ENCODE measurements at regions not wholly inside any gene's neighbourhood (a gene's known extent, or its start where the extent isn't known, plus 50 kb on each side); places are given as distances from the start of the nearest gene placed in this dataset.

DNA sequence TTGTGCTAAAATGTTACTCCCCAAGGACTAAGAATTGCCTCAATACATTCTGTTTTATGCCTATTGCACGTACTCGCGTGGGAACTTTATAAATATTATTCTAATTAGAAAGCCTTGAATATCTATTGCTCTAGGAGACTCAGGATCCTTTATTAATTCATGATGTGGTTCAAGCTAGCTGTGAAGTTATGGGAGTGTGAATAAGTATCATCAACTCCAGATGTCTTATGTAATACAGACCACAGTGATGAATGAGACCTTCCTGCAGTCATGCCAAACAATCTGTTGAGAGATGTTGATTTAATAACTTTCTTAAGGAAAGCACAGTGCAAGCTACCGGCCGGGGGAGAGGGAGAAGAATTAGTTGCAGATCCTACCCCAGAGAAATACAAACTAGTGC is 519.2 kb upstream of the ZP4 start:
- FAIRE-seq (no peak), DNase-seq (ENCODE audit: low read depth, low spot score) (no peak)
- Histone ChIP-seq H4K20me1 (replicated peaks; ENCODE audit: control insufficient read depth, extremely low read depth, insufficient read depth, low read length) (no peaks in the 10 kb centered on the region), H3K27ac (ENCODE audit: insufficient read depth, low read depth, low read length) (no peak overlapping the region), H3K9me1 (replicated peaks; ENCODE audit: control insufficient read depth, extremely low read depth, insufficient read depth, low read length) (no peaks in the 10 kb centered on the region), H3K4me3 (replicated peaks in 1 of 3; ENCODE audit: insufficient read depth in 1 of 3, low read depth in 1 of 3, low read length in 3 of 3) (no peak overlapping the region), H2AFZ (ENCODE audit: low read depth, low read length) (no peak overlapping the region), H3K79me2 (ENCODE audit: control insufficient read depth, insufficient read depth, low read length) (no peaks in the 10 kb centered on the region), H3K4me1 (ENCODE audit: control insufficient read depth, extremely low read depth, insufficient read depth, low read length) (no peaks in the 10 kb centered on the region), H3K9ac (replicated peaks; ENCODE audit: extremely low read depth, insufficient read depth, low read length) (no peak overlapping the region), H3K36me3 (ENCODE audit: control insufficient read depth in 2 of 2, extremely low read depth in 1 of 2, insufficient read depth in 2 of 2, low read length in 2 of 2) (no peaks in the 10 kb centered on the region), H3K9me3 (replicated peaks; ENCODE audit: control insufficient read depth, insufficient read depth, low read length) (peaks cover 3% of the 10 kb centered on the region), H3K27me3 (ENCODE audit: control insufficient read depth in 2 of 2, insufficient read depth in 2 of 2, low read length in 2 of 2) (no peaks in the 10 kb centered on the region), H3K4me2 (ENCODE audit: insufficient read depth, low read length) (no peak overlapping the region)
- CTCF ChIA-PET, result no interaction called here
- POLR2A ChIA-PET, result no interaction called here
- dilution Hi-C loops (cut with MboI; ENCODE audit: extremely low pct_ligation_motif_present, low sequenced_read_pairs), result no loop called here
- TF ChIP-seq EZH2 (IDR thresholded peaks at IDR 0.05; ENCODE audit: borderline replicate concordance, low read depth, low read length, severe bottlenecking) (no peak), JUN (IDR thresholded peaks at IDR 0.05; ENCODE audit: borderline replicate concordance, insufficient read depth, insufficient read length, low read depth) (no peak), FOS (IDR thresholded peaks at IDR 0.05; ENCODE audit: borderline replicate concordance, insufficient read depth, low read length) (no peak), GATA2 (IDR thresholded peaks at IDR 0.05; ENCODE audit: insufficient read depth, insufficient read length, low read depth, low read length) (no peak), MYC (IDR thresholded peaks at IDR 0.05; ENCODE audit: low read depth, low read length) (no peak), POLR2A (IDR thresholded peaks at IDR 0.05; ENCODE audit: low read depth, low read length) (no peak), POLR2AphosphoS5 (IDR thresholded peaks at IDR 0.05; ENCODE audit: insufficient read depth, low read depth, low read length) (no peak)
- TF ChIP-seq, protein P1, sequence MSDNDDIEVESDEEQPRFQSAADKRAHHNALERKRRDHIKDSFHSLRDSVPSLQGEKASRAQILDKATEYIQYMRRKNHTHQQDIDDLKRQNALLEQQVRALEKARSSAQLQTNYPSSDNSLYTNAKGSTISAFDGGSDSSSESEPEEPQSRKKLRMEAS (IDR thresholded peaks at IDR 0.05; ENCODE audit: insufficient read depth, insufficient read length), result no peak
- TF ChIP-seq, protein P2, sequence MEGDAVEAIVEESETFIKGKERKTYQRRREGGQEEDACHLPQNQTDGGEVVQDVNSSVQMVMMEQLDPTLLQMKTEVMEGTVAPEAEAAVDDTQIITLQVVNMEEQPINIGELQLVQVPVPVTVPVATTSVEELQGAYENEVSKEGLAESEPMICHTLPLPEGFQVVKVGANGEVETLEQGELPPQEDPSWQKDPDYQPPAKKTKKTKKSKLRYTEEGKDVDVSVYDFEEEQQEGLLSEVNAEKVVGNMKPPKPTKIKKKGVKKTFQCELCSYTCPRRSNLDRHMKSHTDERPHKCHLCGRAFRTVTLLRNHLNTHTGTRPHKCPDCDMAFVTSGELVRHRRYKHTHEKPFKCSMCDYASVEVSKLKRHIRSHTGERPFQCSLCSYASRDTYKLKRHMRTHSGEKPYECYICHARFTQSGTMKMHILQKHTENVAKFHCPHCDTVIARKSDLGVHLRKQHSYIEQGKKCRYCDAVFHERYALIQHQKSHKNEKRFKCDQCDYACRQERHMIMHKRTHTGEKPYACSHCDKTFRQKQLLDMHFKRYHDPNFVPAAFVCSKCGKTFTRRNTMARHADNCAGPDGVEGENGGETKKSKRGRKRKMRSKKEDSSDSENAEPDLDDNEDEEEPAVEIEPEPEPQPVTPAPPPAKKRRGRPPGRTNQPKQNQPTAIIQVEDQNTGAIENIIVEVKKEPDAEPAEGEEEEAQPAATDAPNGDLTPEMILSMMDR (IDR thresholded peaks at IDR 0.05; ENCODE audit: extremely low read depth in 1 of 2, insufficient read depth in 1 of 2, low read depth in 1 of 2, low read length in 2 of 2), result no peak
- intact Hi-C loops (cut with micrococcal nuclease), result no loop called here
- no TSS peak for BruUV-seq (replicated peaks)

Data from endothelial cell of umbilical vein (primary cell).